Uterus (tissue), 3 donors: ENCODE measurements at regions not wholly inside any gene's neighbourhood (a gene's known extent, or its start where the extent isn't known, plus 50 kb on each side); places are given as distances from the start of the nearest gene placed in this dataset.

Experiments used
- DNase-seq, 2 donors: peaks; one replicate each; pipeline ENCODE4 v3.0.0-alpha.2; 2019 to 2020
- H3K27ac ChIP-seq, 2 donors: fragments of 200-600 bp; sonication (generic); 1 replicate in 1 of 2; 2 replicates in 1 of 2; pipeline ENCODE4 v1.5.1; 2016 to 2018
- H3K27me3 ChIP-seq, 2 donors: fragments of 200-600 bp; sonication (generic); one replicate each; pipeline ENCODE4 v1.5.1; 2018 to 2019; ENCODE audit warnings: control low read depth in 1 of 2
- H3K36me3 ChIP-seq, 2 donors: fragments of 200-600 bp; sonication (generic); one replicate each; pipeline ENCODE4 v1.5.1; 2019; ENCODE audit warnings: control low read depth in 1 of 2
- H3K4me1 ChIP-seq, 2 donors: fragments of 200-600 bp; sonication (generic); one replicate each; pipeline ENCODE4 v1.5.1; 2018 to 2019; ENCODE audit warnings: control low read depth in 1 of 2
- H3K4me3 ChIP-seq, 2 donors: fragments of 200-600 bp; sonication (generic); 1 replicate in 1 of 2; 2 replicates in 1 of 2; pipeline ENCODE4 v1.5.1; 2018 to 2019; ENCODE audit warnings: mild to moderate bottlenecking in 1 of 2
- H3K9me3 ChIP-seq, 2 donors: fragments of 200-600 bp; sonication (generic); one replicate each; pipeline ENCODE4 v1.5.1; 2019; ENCODE audit warnings: control low read depth in 1 of 2
- POLR2A ChIP-seq, 2 donors: fragments of 450-650 bp; IDR thresholded peaks; one replicate each; pipeline ENCODE4 v1.6.1; 2016; ENCODE audit warnings: antibody characterized with exemption in 2 of 2, mild to moderate bottlenecking in 1 of 2, moderate library complexity in 1 of 2
- intact Hi-C: fragments of 100-400 bp; cut with DNase I; formaldehyde crosslinking; loops from one replicate; pipeline ENCODE4 v1.15.1; 2023; ENCODE audit warnings: low total_unique reads
- TF ChIP-seq, protein P1 (sequence below), 4 experiments: fragments of 200-600 bp in 2 of 4; fragments of 450-650 bp in 2 of 4; sonication (generic) in 2 of 4; IDR thresholded peaks; one replicate each; pipeline ENCODE4 v1.5.1; 2016 to 2019; ENCODE audit warnings: antibody characterized with exemption in 4 of 4, mild to moderate bottlenecking in 2 of 4, moderate library complexity in 1 of 4
- donor health status: DM: yes; HTN: yes; CAD: no.

DNA sequence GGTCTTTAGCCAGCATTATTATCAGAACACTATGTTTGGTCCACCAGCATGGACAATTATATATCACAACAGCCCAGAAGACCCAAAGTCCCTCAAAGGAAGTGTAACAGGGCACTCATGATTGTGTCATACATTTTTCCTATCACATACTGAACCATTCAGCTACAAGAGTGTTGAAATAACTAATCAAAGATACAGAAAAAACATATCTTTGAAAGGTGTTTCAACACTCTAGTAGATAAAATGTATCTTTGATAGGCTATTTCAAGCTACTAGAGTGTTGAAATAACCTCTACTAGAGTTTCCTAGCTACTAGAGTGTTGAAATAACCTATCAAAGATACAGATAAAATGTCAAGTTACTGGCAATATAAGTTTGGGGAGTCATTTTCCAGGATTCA, 545.0 kb downstream of the PRR16 start:
- TF ChIP-seq, protein P1, sequence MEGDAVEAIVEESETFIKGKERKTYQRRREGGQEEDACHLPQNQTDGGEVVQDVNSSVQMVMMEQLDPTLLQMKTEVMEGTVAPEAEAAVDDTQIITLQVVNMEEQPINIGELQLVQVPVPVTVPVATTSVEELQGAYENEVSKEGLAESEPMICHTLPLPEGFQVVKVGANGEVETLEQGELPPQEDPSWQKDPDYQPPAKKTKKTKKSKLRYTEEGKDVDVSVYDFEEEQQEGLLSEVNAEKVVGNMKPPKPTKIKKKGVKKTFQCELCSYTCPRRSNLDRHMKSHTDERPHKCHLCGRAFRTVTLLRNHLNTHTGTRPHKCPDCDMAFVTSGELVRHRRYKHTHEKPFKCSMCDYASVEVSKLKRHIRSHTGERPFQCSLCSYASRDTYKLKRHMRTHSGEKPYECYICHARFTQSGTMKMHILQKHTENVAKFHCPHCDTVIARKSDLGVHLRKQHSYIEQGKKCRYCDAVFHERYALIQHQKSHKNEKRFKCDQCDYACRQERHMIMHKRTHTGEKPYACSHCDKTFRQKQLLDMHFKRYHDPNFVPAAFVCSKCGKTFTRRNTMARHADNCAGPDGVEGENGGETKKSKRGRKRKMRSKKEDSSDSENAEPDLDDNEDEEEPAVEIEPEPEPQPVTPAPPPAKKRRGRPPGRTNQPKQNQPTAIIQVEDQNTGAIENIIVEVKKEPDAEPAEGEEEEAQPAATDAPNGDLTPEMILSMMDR (IDR thresholded peaks at IDR 0.05) = no peak
- no peak for TF ChIP-seq POLR2A (IDR thresholded peaks at IDR 0.05)
- Histone ChIP-seq H3K4me3 (no peak overlapping the region), H3K4me1 (no peaks in the 10 kb centered on the region), H3K27ac (no peak overlapping the region), H3K9me3 (no peaks in the 10 kb centered on the region), H3K27me3 (no peaks in the 10 kb centered on the region), H3K36me3 (no peaks in the 10 kb centered on the region)
- DNase-seq = no peak
- intact Hi-C loops = no loop called here

DNA sequence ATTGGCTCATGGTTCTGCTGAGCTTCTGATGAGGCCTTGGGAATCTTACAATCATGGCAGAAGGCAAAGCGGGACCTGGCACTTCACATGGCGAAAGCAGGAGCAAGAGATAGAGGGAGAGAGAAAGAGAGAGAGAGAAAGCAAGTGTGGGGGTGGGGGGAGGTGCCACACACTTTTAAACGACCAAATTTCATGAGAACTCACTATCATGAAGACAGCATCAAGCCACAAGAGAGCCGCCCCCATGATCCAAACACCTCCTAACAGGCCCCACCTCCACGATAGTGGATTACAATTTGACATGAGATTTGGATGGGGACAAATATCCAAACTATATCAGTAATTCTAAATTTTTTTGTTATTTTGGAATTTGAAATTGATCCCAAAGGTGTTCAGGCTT, 553.9 kb downstream of the PRR16 start:
- intact Hi-C loops = no loop called here
- Histone ChIP-seq H3K27me3 (no peaks in the 10 kb centered on the region), H3K4me3 (no peak overlapping the region), H3K27ac (no peak overlapping the region), H3K36me3 (no peaks in the 10 kb centered on the region), H3K9me3 (no peaks in the 10 kb centered on the region), H3K4me1 (no peaks in the 10 kb centered on the region)
- no peak for TF ChIP-seq POLR2A (IDR thresholded peaks at IDR 0.05)
- TF ChIP-seq, protein P1 (IDR thresholded peaks at IDR 0.05) = no peak
- DNase-seq = no peak

DNA sequence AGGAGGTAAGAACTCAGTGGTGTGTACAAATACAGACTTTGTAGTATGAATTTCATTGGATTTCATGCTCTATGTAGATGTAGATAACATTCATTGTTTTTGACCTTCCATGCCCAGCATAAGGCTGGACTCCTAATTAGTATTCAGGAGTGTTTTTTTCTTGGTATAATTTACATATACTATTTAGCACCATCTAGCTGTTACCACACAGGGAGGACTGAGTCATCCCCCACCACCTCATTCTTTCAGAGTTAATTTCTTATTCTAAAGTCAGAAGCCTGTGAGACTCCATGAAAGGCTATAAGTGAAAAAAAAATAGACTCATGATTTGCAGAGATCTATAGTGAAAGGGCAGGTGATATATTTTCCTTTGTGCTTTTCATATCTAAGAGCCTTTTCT, 555.0 kb downstream of the PRR16 start:
- TF ChIP-seq, protein P1 (IDR thresholded peaks at IDR 0.05) = no peak
- no peak for TF ChIP-seq POLR2A (IDR thresholded peaks at IDR 0.05)
- H3K4me3 ChIP-seq = no peak overlapping the region
- no peak for DNase-seq
- no peaks in the 10 kb centered on the region for H3K27me3 ChIP-seq
- H3K36me3 ChIP-seq = no peaks in the 10 kb centered on the region
- H3K9me3 ChIP-seq = no peaks in the 10 kb centered on the region
- intact Hi-C loops = no loop called here
- no peaks in the 10 kb centered on the region for H3K4me1 ChIP-seq
- H3K27ac ChIP-seq = no peak overlapping the region

DNA sequence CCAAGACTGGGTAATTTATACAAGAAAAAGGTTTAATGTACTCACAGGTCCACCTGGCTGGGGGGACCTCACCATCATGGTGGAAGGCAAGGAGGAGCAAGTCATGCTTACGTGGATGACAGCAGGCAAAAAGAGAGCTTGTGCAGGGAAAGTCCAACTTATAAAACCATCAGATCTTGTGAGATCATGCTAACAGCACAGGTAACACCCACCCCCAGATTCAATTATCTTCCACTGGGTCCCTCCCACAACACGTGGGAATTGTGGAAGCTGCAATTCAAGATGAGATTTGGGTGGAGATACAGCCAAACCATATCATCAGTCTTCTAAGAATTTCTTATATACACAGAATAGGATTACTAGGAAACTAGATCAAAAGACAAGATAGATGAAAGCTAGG, 555.6 kb downstream of the PRR16 start:
- no peak for DNase-seq
- H3K9me3 ChIP-seq = no peaks in the 10 kb centered on the region
- H3K4me3 ChIP-seq = no peak overlapping the region
- TF ChIP-seq, protein P1 (IDR thresholded peaks at IDR 0.05) = no peak
- TF ChIP-seq POLR2A (IDR thresholded peaks at IDR 0.05) = no peak
- intact Hi-C loops = no loop called here
- H3K27me3 ChIP-seq = no peaks in the 10 kb centered on the region
- no peak overlapping the region for H3K27ac ChIP-seq
- H3K36me3 ChIP-seq = no peaks in the 10 kb centered on the region
- no peaks in the 10 kb centered on the region for H3K4me1 ChIP-seq

DNA sequence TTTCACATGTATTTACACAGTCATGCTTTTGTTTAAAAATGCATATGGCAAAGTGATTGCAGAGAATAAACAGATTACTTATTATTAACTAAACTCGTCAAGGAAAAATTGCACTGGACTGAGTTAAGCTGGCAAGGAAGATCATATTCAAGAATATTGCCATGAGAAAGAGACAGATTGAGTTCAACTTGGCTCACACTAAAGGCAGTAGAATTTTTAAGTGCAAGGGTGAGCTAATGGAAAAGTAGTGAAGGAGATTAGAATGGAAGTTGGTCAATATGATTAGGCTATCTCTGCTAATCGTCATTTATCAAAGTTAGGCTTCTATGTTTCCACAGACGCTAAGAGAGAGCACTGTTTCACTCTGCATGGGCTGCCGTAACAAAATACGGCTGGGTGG, 557.6 kb downstream of the PRR16 start:
- no peak for DNase-seq
- TF ChIP-seq, protein P1 (IDR thresholded peaks at IDR 0.05) = no peak
- no peak for TF ChIP-seq POLR2A (IDR thresholded peaks at IDR 0.05)
- H3K9me3 ChIP-seq = no peaks in the 10 kb centered on the region

More for the DNA sequence above, 557.6 kb downstream of the PRR16 start:
- Histone ChIP-seq H3K27ac (no peak overlapping the region), H3K27me3 (no peaks in the 10 kb centered on the region), H3K36me3 (no peaks in the 10 kb centered on the region), H3K4me1 (no peaks in the 10 kb centered on the region), H3K4me3 (no peak overlapping the region)
- intact Hi-C loops = no loop called here
